Heart left ventricle (tissue), 13 donors: ENCODE measurements at regions not wholly inside any gene's neighbourhood (a gene's known extent, or its start where the extent isn't known, plus 50 kb on each side); places are given as distances from the start of the nearest gene placed in this dataset.

Experiments used
- CTCF ChIP-seq, 12 donors: fragments of 200-600 bp; sonication (generic) in 4 of 12; IDR thresholded peaks; one replicate each; pipeline versions ENCODE4 v1.5.0 to v1.8.0; 2018 to 2022; ENCODE audit warnings: antibody characterized with exemption in 12 of 12, mild to moderate bottlenecking in 5 of 12
- POLR2A ChIP-seq, 2 donors: fragments of 450-650 bp; IDR thresholded peaks; one replicate each; pipeline ENCODE4 v1.6.1; 2017; ENCODE audit warnings: antibody characterized with exemption in 2 of 2, mild to moderate bottlenecking in 2 of 2, moderate library complexity in 2 of 2
- donor health status: ischemic (EF 13 %, LVEDD 7.1; RV severe dilation, severe dysfunction).
- donor health status: DM: no; HTN: yes; CAD: no.
- donor health status: DM: no; HTN: no; CAD: no.
- donor health status: ischemic (EF 25% LVEDD 6.9; RV normal size, moderate dysfunction).
- donor health status: ischemic (EF 25% LVEDD 5.7; RV mildly dilated, moderate dysfunction).
- donor health status: ischemic (EF 35%, LVEDD 5.7; RV mildly dilated, moderate dysfunction).
- donor health status: nonischemic (EF 11% LVEDD 7.7; RV severe dilation, severe dysfunction).
- donor health status: DM: yes; HTN: yes; CAD: no.
- donor health status: PGD.
- donor health status: ischemic (EF 29% LVEDD 5.4; RV normal size, mild dysfunction).
- donor health status: nonischemic (EF 23%, LVEDD 6.1; RV moderate dilation, normal function).

- TF ChIP-seq CTCF (IDR thresholded peaks at IDR 0.05): no peak
- TF ChIP-seq POLR2A (IDR thresholded peaks at IDR 0.05): no peak
Measured at GRCh38 chrX:69362354-69362753, 141.8 kb upstream of the NALF2 start.
